ENCODE measurements at regions not wholly inside any gene's neighbourhood (a gene's known extent, or its start where the extent isn't known, plus 50 kb on each side); places are given as distances from the start of the nearest gene placed in this dataset.

DNA sequence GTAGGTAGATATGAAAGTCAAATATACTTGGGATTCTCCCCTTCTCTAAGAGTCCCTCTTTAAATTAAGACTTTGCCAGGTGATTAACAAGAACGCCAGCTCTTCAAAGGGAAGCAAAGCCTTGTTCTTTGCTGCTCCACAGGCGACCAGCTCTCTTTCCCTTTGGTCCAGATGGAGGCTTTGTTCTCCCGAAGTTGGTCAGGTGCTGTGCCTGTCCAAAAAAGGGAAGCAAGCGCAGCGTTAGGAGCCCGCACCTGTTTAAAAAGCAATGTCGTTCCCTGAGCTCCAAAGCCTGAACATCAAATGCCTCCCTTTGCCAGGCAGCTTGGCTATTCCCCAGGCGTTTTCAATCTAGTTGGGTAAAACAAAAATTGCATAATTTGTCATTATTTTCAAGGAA is 1913.1 kb upstream of the PIK3C3 start:
- TF ChIP-seq, protein P1, sequence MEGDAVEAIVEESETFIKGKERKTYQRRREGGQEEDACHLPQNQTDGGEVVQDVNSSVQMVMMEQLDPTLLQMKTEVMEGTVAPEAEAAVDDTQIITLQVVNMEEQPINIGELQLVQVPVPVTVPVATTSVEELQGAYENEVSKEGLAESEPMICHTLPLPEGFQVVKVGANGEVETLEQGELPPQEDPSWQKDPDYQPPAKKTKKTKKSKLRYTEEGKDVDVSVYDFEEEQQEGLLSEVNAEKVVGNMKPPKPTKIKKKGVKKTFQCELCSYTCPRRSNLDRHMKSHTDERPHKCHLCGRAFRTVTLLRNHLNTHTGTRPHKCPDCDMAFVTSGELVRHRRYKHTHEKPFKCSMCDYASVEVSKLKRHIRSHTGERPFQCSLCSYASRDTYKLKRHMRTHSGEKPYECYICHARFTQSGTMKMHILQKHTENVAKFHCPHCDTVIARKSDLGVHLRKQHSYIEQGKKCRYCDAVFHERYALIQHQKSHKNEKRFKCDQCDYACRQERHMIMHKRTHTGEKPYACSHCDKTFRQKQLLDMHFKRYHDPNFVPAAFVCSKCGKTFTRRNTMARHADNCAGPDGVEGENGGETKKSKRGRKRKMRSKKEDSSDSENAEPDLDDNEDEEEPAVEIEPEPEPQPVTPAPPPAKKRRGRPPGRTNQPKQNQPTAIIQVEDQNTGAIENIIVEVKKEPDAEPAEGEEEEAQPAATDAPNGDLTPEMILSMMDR (IDR thresholded peaks at IDR 0.05): no peak
- TF ChIP-seq POLR2AphosphoS5 (IDR thresholded peaks at IDR 0.05): no peak
